GM23338 (cell line): ENCODE measurements at regions not wholly inside any gene's neighbourhood (a gene's known extent, or its start where the extent isn't known, plus 50 kb on each side); places are given as distances from the start of the nearest gene placed in this dataset.

Experiments
- ATAC-seq: fragments of 200-7000 bp; cut with Tn5 transposase; 3 replicates; pipeline ENCODE4 v1.9.1; 2020
- DNase-seq: peaks from one replicate; pipeline ENCODE4 v3.0.0-alpha.2; 2015; ENCODE audit warnings: low spot score
- H2AFZ ChIP-seq: fragments of 200-600 bp; sonication (generic); 2 replicates; pipeline ENCODE4 v1.8.0; 2016; ENCODE audit warnings: antibody characterized with exemption, mild to moderate bottlenecking, moderate library complexity
- H3F3A ChIP-seq: fragments of 200-600 bp; sonication (generic); replicated peaks from 2 replicates; pipeline ENCODE4 v1.8.0; 2017; ENCODE audit warnings: antibody characterized with exemption, mixed run types, low read depth
- H3K27ac ChIP-seq: fragments of 200-600 bp; sonication (generic); 2 replicates; pipeline ENCODE4 v1.6.1; 2016; ENCODE audit warnings: low read depth
- H3K27me3 ChIP-seq: fragments of 200-600 bp; sonication (generic); 2 replicates; pipeline ENCODE4 v1.8.0; 2016; ENCODE audit warnings: mild to moderate bottlenecking, mixed run types, moderate library complexity; ENCODE audit not compliant: insufficient read depth
- H3K36me3 ChIP-seq: fragments of 200-600 bp; sonication (generic); 2 replicates; pipeline ENCODE4 v1.8.0; 2016; ENCODE audit warnings: mild to moderate bottlenecking; ENCODE audit not compliant: insufficient read depth
- H3K4me1 ChIP-seq: fragments of 200-600 bp; sonication (generic); 2 replicates; pipeline ENCODE4 v1.8.0; 2016; ENCODE audit warnings: mild to moderate bottlenecking, moderate library complexity; ENCODE audit not compliant: insufficient read depth
- H3K4me2 ChIP-seq: fragments of 200-600 bp; sonication (generic); 2 replicates; pipeline ENCODE4 v1.7.1; 2017; ENCODE audit warnings: mixed run types
- H3K4me3 ChIP-seq: fragments of 200-600 bp; sonication (generic); 2 replicates; pipeline ENCODE4 v1.6.1; 2016; ENCODE audit warnings: mixed run types
- H3K79me2 ChIP-seq: fragments of 200-600 bp; sonication (generic); replicated peaks from 2 replicates; pipeline ENCODE4 v1.8.0; 2017; ENCODE audit warnings: mild to moderate bottlenecking; ENCODE audit not compliant: insufficient read depth
- H3K9me2 ChIP-seq: fragments of 200-600 bp; sonication (generic); 2 replicates; pipeline ENCODE4 v1.8.0; 2017; ENCODE audit not compliant: insufficient read depth
- H4K20me1 ChIP-seq: fragments of 200-600 bp; sonication (generic); replicated peaks from 2 replicates; pipeline ENCODE4 v1.8.0; 2017; ENCODE audit warnings: mild to moderate bottlenecking; ENCODE audit not compliant: insufficient read depth
- H3K27ac Mint-ChIP-seq: 2 replicates; pipeline ENCODE4 v1.8.0; 2020; ENCODE audit warnings: inconsistent platforms, mild to moderate bottlenecking, moderate library complexity, mixed read lengths
- H3K27me3 Mint-ChIP-seq: 3 replicates; pipeline ENCODE4 v1.8.0; 2022; ENCODE audit warnings: low read depth, mild to moderate bottlenecking, moderate library complexity, mixed read lengths, inconsistent platforms; ENCODE audit not compliant: insufficient read depth, poor library complexity
- H3K36me3 Mint-ChIP-seq: 3 replicates; pipeline ENCODE4 v1.8.0; 2021; ENCODE audit warnings: low read depth, mild to moderate bottlenecking, inconsistent platforms, moderate library complexity, mixed read lengths
- H3K4me1 Mint-ChIP-seq: 3 replicates; pipeline ENCODE4 v1.8.0; 2020; ENCODE audit warnings: mild to moderate bottlenecking, inconsistent platforms, mixed read lengths
- H3K4me3 Mint-ChIP-seq: 3 replicates; pipeline ENCODE4 v1.8.0; 2021; ENCODE audit warnings: moderate library complexity, mild to moderate bottlenecking, inconsistent platforms, mixed read lengths
- H3K9me3 Mint-ChIP-seq: 3 replicates; pipeline ENCODE4 v1.8.0; 2020; ENCODE audit warnings: moderate library complexity, mild to moderate bottlenecking, inconsistent platforms, mixed read lengths
- CTCF ChIP-seq, 2 experiments: fragments of 200-600 bp in 1 of 2; sonication (generic) in 1 of 2; conservative IDR thresholded peaks; 2 replicates each; pipeline versions ENCODE4 v1.5.1 to v1.6.1; 2016 to 2017; ENCODE audit warnings: antibody characterized with exemption in 2 of 2, low read depth in 2 of 2, mild to moderate bottlenecking in 2 of 2, moderate library complexity in 1 of 2
- EZH2phosphoT487 ChIP-seq: fragments of 200-600 bp; sonication (generic); IDR thresholded peaks from one replicate; pipeline ENCODE4 v1.8.1; 2018; ENCODE audit warnings: antibody characterized with exemption; ENCODE audit not compliant: unreplicated experiment
- POLR2AphosphoS5 ChIP-seq: IDR thresholded peaks from 2 replicates; pipeline ENCODE4 v1.6.1; 2016; ENCODE audit warnings: antibody characterized with exemption, low read depth
- REST ChIP-seq: IDR thresholded peaks from one replicate; pipeline ENCODE4 v1.6.1; 2018; ENCODE audit warnings: antibody characterized with exemption; ENCODE audit not compliant: unreplicated experiment
- STAT1 ChIP-seq: IDR thresholded peaks from one replicate; pipeline ENCODE4 v1.6.1; 2016; ENCODE audit warnings: antibody characterized with exemption; ENCODE audit not compliant: unreplicated experiment
- ZNF462 ChIP-seq: fragments of 250-450 bp; sonication (Bioruptor Pico); IDR thresholded peaks from 2 replicates; pipeline ENCODE4 v1.5.0; 2020; ENCODE audit warnings: mild to moderate bottlenecking, moderate library complexity

GRCh38 chr12:60152756-60153155 is 556.9 kb downstream of the SLC16A7 start:
- Mint-ChIP-seq H3K9me3 (no peaks in the 10 kb centered on the region; the same call in 2 of the 3 replicates), H3K36me3 (peaks cover 3% of the 10 kb centered on the region; the same call in 1 of the 3 replicates), H3K27me3 (no peaks in the 10 kb centered on the region), H3K27ac (no peak overlapping the region), H3K4me1 (no peaks in the 10 kb centered on the region), H3K4me3 (no peak overlapping the region)
- Histone ChIP-seq H3K4me3 (no peak overlapping the region), H3K4me1 (no peaks in the 10 kb centered on the region), H3K4me2 (no peak overlapping the region), H3K27me3 (no peaks in the 10 kb centered on the region), H3F3A (no peaks in the 10 kb centered on the region), H2AFZ (no peak overlapping the region), H3K27ac (no peak overlapping the region), H3K79me2 (no peaks in the 10 kb centered on the region), H3K36me3 (no peaks in the 10 kb centered on the region), H3K9me2 (no peaks in the 10 kb centered on the region), H4K20me1 (no peaks in the 10 kb centered on the region)
- no peak for TF ChIP-seq EZH2phosphoT487
- no peak for TF ChIP-seq REST
- no peak for TF ChIP-seq CTCF (conservative IDR thresholded peaks at IDR 0.05; ENCODE audit: low read depth in 2 of 2)
- no peak for TF ChIP-seq ZNF462 (CRISPR knock-in tag)
- TF ChIP-seq POLR2AphosphoS5 = no peak
- no peak for TF ChIP-seq STAT1
- DNase-seq (no peak), ATAC-seq (no peak)
